MM.1S (cell line): ENCODE measurements at regions not wholly inside any gene's neighbourhood (a gene's known extent, or its start where the extent isn't known, plus 50 kb on each side); places are given as distances from the start of the nearest gene placed in this dataset.

ENCODE experiments used
- DNase-seq: peaks from one replicate; pipeline ENCODE4 v3.0.0-alpha.2; 2015
- H2AFZ ChIP-seq: fragments of 300-600 bp; sonication (generic); 2 replicates; pipeline ENCODE4 v1.6.0; 2016; ENCODE audit warnings: antibody characterized with exemption, low read length
- H3F3A ChIP-seq: fragments of 300-600 bp; sonication (generic); 2 replicates; pipeline ENCODE4 v1.6.1; 2016; ENCODE audit warnings: mild to moderate bottlenecking, antibody characterized with exemption, low read length, moderate library complexity, mixed read lengths; ENCODE audit not compliant: insufficient read depth
- H3K27ac ChIP-seq: fragments of 300-600 bp; sonication (generic); 2 replicates; pipeline ENCODE4 v1.5.1; 2016; ENCODE audit warnings: mild to moderate bottlenecking, low read length
- H3K27me3 ChIP-seq: fragments of 300-600 bp; sonication (generic); replicated peaks from 2 replicates; pipeline ENCODE4 v1.6.0; 2016; ENCODE audit warnings: low read length; ENCODE audit not compliant: insufficient read depth
- H3K36me3 ChIP-seq: fragments of 300-600 bp; sonication (generic); replicated peaks from 2 replicates; pipeline ENCODE4 v1.6.1; 2016; ENCODE audit warnings: mild to moderate bottlenecking, low read length, mixed read lengths; ENCODE audit not compliant: insufficient read depth
- H3K4me1 ChIP-seq: fragments of 300-600 bp; sonication (generic); 2 replicates; pipeline ENCODE4 v1.6.1; 2016; ENCODE audit warnings: low read length, mixed read lengths
- H3K4me2 ChIP-seq: fragments of 300-600 bp; sonication (generic); 2 replicates; pipeline ENCODE4 v1.6.0; 2016; ENCODE audit warnings: low read depth, low read length
- H3K4me3 ChIP-seq: fragments of 300-600 bp; sonication (generic); 2 replicates; pipeline ENCODE4 v1.5.1; 2016; ENCODE audit warnings: low read length, mixed read lengths
- H3K79me2 ChIP-seq: fragments of 300-600 bp; sonication (generic); 2 replicates; pipeline ENCODE4 v1.6.1; 2016; ENCODE audit warnings: mixed run types, low read length, mixed read lengths
- H3K9ac ChIP-seq: fragments of 300-600 bp; sonication (generic); 2 replicates; pipeline ENCODE4 v1.6.1; 2016; ENCODE audit warnings: low read length, mixed read lengths
- H3K9me2 ChIP-seq: fragments of 300-600 bp; sonication (generic); replicated peaks from 2 replicates; pipeline ENCODE4 v1.6.1; 2016; ENCODE audit warnings: mild to moderate bottlenecking, low read length, mixed read lengths; ENCODE audit not compliant: insufficient read depth
- H3K9me3 ChIP-seq: fragments of 300-600 bp; sonication (generic); replicated peaks from 2 replicates; pipeline ENCODE4 v1.6.1; 2016; ENCODE audit warnings: mild to moderate bottlenecking, low read length, mixed read lengths; ENCODE audit not compliant: insufficient read depth
- H4K20me1 ChIP-seq: fragments of 300-600 bp; sonication (generic); 2 replicates; pipeline ENCODE4 v1.6.1; 2016; ENCODE audit warnings: mild to moderate bottlenecking, low read length, moderate library complexity, mixed read lengths; ENCODE audit not compliant: insufficient read depth
- CTCF ChIP-seq: fragments of 300-600 bp; sonication (generic); IDR thresholded peaks from 2 replicates; pipeline ENCODE4 v1.5.1; 2016; ENCODE audit warnings: antibody characterized with exemption, low read length, mixed read lengths
- EZH2 ChIP-seq: fragments of 300-600 bp; sonication (generic); optimal IDR thresholded peaks from 2 replicates; pipeline ENCODE3; 2017; ENCODE audit warnings: low read depth, mild to moderate bottlenecking, antibody characterized with exemption, low read length, mixed read lengths
- EZH2phosphoT487 ChIP-seq: fragments of 300-600 bp; sonication (generic); IDR thresholded peaks from 2 replicates; pipeline ENCODE4 v1.6.1; 2018; ENCODE audit warnings: antibody characterized with exemption, low read length

- no peaks in the 10 kb centered on the region for H3K9me3 ChIP-seq
- no peaks in the 10 kb centered on the region for H3K4me1 ChIP-seq
- no peaks in the 10 kb centered on the region for H3K36me3 ChIP-seq
- no peak overlapping the region for H3K27ac ChIP-seq
- H3K4me3 ChIP-seq: no peak overlapping the region
- TF ChIP-seq EZH2phosphoT487 (no peak), EZH2 (no peak), CTCF (no peak)
- no peak overlapping the region for H2AFZ ChIP-seq
- no peak overlapping the region for H3K4me2 ChIP-seq
- DNase-seq: no peak
- no peaks in the 10 kb centered on the region for H3K27me3 ChIP-seq
- no peaks in the 10 kb centered on the region for H4K20me1 ChIP-seq
- no peak overlapping the region for H3K9ac ChIP-seq
- no peaks in the 10 kb centered on the region for H3K79me2 ChIP-seq
- H3K9me2 ChIP-seq: no peaks in the 10 kb centered on the region
- H3F3A ChIP-seq: no peaks in the 10 kb centered on the region
Measured at GRCh38 chr22:22139364-22139763, 105.2 kb upstream of the VPREB1 start.

GRCh38 chr22:22138915-22139314 is 105.7 kb upstream of the VPREB1 start:
- TF ChIP-seq EZH2phosphoT487: no peak
- TF ChIP-seq EZH2: no peak
- no peaks in the 10 kb centered on the region for H3K27me3 ChIP-seq

GRCh38 chr22:22137891-22138290 is 106.7 kb upstream of the VPREB1 start:
- DNase-seq: no peak
- H3K4me3 ChIP-seq: no peak overlapping the region
- no peak overlapping the region for H3K4me2 ChIP-seq
- H3K9me2 ChIP-seq: no peaks in the 10 kb centered on the region
- no peak overlapping the region for H3K9ac ChIP-seq
- H3K79me2 ChIP-seq: no peaks in the 10 kb centered on the region
- H2AFZ ChIP-seq: no peak overlapping the region
- H3K27ac ChIP-seq: no peak overlapping the region
- no peaks in the 10 kb centered on the region for H3K27me3 ChIP-seq
- TF ChIP-seq EZH2phosphoT487 (no peak), CTCF (no peak), EZH2 (no peak)
- H3K36me3 ChIP-seq: no peaks in the 10 kb centered on the region
- H3K9me3 ChIP-seq: no peaks in the 10 kb centered on the region
- H3F3A ChIP-seq: no peaks in the 10 kb centered on the region
- H3K4me1 ChIP-seq: no peaks in the 10 kb centered on the region
- H4K20me1 ChIP-seq: no peaks in the 10 kb centered on the region

More at GRCh38 chr22:22138915-22139314, 105.7 kb upstream of the VPREB1 start:
- Histone ChIP-seq H2AFZ (no peak overlapping the region), H3K27ac (no peak overlapping the region), H3K4me2 (no peak overlapping the region), H3K9ac (no peak overlapping the region), H4K20me1 (no peaks in the 10 kb centered on the region), H3K36me3 (no peaks in the 10 kb centered on the region), H3F3A (no peaks in the 10 kb centered on the region), H3K79me2 (no peaks in the 10 kb centered on the region), H3K4me1 (no peaks in the 10 kb centered on the region), H3K9me2 (no peaks in the 10 kb centered on the region), H3K9me3 (no peaks in the 10 kb centered on the region), H3K4me3 (no peak overlapping the region)
- DNase-seq: no peak

- Histone ChIP-seq H3K79me2 (no peaks in the 10 kb centered on the region), H3K4me3 (no peak overlapping the region), H3K9ac (no peak overlapping the region), H3K4me1 (no peaks in the 10 kb centered on the region), H3K27ac (no peak overlapping the region), H3K27me3 (no peaks in the 10 kb centered on the region), H3K9me3 (no peaks in the 10 kb centered on the region), H3K4me2 (no peak overlapping the region), H4K20me1 (no peaks in the 10 kb centered on the region), H3K36me3 (no peaks in the 10 kb centered on the region), H2AFZ (no peak overlapping the region), H3K9me2 (no peaks in the 10 kb centered on the region), H3F3A (no peaks in the 10 kb centered on the region)
- TF ChIP-seq EZH2phosphoT487 (no peak), CTCF (no peak), EZH2 (no peak)
- no peak for DNase-seq
Measured at GRCh38 chr22:22133910-22134309, 110.7 kb upstream of the VPREB1 start.
